SIG-M5 treated with dmso at 0.1 percent for 504 hours (cell line): ENCODE measurements at regions not wholly inside any gene's neighbourhood (a gene's known extent, or its start where the extent isn't known, plus 50 kb on each side); places are given as distances from the start of the nearest gene placed in this dataset.
"Not testable (repeated sequence)": the region's sequence is repeated elsewhere in the genome, so short reads cannot be mapped to it uniquely, and the experiment has no call there.

Experiments used
- DNase-seq: peaks from one replicate; lab custom pipeline; 2025; ENCODE audit not compliant: unreplicated experiment; lab: John Stamatoyannopoulos, UW

DNA sequence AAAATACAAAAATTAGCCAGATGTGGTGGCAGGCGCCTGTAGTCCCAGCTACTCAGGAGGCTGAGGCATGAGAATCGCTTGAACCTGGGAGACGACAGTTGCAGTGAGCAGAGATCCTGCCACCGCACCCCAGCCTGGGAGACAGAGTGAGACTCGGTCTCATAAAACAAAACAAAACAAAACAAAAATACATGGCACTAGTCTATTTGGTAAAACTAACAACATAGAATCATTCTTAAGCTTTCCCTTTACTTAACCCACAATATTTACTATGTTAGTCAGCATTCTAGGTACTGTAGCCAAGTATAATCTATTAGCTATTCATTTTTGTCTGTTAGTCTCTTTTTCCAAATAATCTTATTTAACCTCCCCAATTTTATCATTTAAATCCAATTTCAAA is 1482.8 kb downstream of the SLITRK5 start:
- no peak for DNase-seq

- DNase-seq = no peak
Measured at GRCh38 chr13:89163096-89163495, 1491.9 kb downstream of the SLITRK5 start.

DNA sequence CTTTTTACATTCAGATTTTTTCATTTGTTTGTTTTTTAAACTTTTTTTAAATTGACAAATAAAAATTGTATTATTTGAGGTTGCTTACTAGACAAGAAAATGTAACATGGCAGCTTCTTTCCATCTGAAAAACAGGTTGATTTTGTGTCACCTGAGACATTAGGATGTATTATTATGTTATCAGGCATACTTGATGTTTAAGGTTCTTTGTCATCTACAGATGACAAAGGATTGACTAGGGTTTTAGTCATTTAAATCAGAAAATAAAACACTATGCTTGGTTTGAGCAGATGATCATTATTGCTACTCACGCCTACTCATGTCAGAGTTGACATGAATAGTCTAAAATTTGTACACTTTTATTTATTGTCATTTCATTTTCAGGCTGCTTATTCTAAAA is 1494.5 kb downstream of the SLITRK5 start:
- DNase-seq = no peak

DNA sequence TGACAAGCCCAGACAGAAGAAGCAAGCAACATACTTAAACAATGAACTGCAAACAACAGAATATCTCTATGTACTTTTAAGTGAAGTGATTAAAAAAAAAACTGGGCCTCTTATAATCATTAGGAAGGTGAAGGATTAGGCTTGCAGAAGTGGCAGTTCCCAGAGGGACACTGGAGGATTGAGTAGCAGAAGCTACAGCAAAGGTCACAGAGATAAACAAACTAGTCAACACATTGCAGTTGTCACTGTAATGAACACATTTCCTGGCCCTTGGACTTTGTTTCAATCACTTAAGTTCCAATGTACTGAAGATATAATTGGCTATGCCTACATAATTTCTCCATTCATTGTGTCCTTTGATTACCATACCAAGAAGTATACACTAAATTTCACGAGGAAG is 1498.8 kb downstream of the SLITRK5 start:
- no peak for DNase-seq

DNA sequence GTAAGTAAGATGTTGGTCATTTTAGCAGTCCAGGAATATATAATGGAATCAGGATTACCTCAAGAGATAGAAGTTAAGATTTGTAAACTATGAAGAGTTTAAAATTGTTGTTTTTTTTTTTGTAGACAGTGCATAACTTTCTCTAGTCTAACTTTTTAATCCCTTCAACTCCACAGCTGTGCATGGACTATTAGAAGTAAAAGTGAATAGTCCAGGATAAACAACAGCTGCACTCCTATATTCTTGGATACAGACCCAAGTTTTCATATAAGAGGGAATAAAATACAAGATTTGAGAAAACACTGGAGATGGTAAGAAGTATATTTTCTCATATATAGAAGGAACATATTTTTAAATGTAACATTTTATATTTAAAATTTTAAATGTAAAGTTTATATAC is 1509.9 kb downstream of the SLITRK5 start:
- no peak for DNase-seq

- no peak for DNase-seq
Measured at GRCh38 chr13:89199138-89199537, 1528.0 kb downstream of the SLITRK5 start.

- no peak for DNase-seq
Measured at GRCh38 chr13:89204435-89204834, 1533.3 kb downstream of the SLITRK5 start.

- DNase-seq = peak; percentile 51
Measured at GRCh38 chr13:89205856-89206520, 1534.8 kb downstream of the SLITRK5 start.

GRCh38 chr13:89212186-89212585 is 1541.0 kb downstream of the SLITRK5 start:
- DNase-seq = no peak

DNA sequence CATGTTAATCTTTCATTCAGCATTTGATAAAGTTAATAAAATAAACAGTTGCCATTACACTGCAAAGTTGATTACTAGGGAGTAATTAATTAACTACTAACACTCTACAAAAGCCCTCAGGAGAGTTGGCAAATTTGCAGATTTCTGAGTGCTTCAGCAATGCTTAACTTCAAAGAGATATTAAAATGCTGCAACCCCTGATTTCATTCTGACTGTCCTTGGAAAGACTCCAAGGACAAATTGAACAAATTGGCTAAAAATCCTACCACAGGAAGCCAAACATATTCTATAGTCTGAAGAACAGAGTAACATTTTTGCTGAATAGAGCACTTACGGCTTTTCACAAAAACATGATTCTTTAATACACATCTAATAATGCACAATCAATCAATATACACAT is 1543.0 kb downstream of the SLITRK5 start:
- no peak for DNase-seq

- DNase-seq = not testable (repeated sequence)
Measured at GRCh38 chr13:89215319-89215718, 1544.1 kb downstream of the SLITRK5 start.

DNA sequence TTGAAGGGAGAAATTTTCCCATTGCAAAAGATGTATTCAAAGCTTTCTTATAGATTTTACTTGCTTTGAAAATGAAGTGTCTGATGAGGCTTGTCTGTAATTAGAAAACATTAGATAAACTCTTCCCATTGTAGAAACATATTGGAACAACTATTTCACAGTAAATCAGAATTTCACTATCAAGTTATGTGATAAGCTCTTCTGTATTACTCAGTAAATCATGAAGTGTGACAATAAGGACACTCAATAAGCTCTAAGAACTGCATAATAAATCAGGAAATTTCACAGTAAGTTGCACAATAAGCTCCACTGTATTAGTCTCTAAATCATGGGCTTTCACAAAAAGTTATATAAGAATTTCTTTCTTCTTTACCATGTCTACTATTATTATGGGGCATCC is 1546.6 kb downstream of the SLITRK5 start:
- no peak for DNase-seq

DNA sequence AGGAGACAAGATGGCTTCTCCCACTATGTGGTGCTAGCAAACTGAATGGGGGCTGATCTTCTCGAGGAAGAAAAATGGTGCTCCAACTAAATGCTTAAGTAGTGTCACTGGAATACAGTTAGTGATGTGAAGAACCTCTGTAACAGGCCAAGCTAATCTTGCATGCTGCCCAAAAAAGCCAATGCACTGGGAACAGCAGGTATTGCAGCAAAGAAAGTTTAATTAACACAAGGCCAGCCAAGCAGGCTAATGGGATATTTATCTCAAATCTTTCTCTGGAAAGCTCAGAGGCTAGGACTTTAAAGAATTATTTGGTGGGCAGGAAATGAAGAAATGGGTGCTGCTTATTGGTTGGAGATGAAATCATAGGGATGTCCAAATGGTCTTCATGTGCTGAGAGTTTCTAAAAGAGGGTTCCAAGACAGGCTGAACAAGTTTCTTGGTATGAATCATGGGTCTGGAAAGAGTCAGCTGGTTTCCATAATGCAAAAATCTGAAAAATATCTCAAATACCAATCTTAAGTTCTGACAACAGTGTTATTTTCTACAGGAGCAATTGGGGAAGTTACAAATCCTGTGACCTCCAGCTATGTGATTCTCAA is 1550.5 kb downstream of the SLITRK5 start:
- DNase-seq = no peak

- DNase-seq = no peak
Measured at GRCh38 chr13:89227356-89227755, 1556.2 kb downstream of the SLITRK5 start.

GRCh38 chr13:89238496-89238895 is 1567.3 kb downstream of the SLITRK5 start:
- no peak for DNase-seq

GRCh38 chr13:89239361-89240127 is 1568.4 kb downstream of the SLITRK5 start:
- peak; percentile 9 for DNase-seq

DNA sequence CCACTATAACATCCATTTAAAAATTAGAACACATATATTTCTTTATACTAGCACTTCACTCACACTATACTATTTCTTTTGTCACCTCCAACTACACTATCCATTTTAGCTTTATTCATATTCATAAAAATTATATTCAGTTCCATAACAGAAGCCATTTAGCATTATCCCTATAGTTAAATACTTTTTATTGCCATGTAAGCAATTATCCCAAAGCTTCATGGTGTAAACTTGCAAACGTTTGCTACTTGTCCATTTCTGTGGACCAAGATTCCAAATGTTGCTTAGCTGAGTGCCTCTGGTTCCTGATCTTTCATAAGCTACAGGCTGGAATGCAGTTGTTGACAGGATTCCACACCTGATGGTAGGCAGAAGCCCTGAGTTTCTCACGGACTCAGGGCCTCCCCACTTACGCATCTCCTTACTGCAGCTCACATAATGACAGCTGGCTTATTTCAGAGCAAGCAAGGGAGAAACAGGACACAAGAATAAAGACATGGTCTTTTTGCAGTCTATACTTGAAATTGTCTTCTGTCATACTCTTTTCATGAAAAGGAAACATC is 1584.8 kb downstream of the SLITRK5 start:
- no peak for DNase-seq

- no peak for DNase-seq
Measured at GRCh38 chr13:89267734-89268133, 1596.6 kb downstream of the SLITRK5 start.

DNA sequence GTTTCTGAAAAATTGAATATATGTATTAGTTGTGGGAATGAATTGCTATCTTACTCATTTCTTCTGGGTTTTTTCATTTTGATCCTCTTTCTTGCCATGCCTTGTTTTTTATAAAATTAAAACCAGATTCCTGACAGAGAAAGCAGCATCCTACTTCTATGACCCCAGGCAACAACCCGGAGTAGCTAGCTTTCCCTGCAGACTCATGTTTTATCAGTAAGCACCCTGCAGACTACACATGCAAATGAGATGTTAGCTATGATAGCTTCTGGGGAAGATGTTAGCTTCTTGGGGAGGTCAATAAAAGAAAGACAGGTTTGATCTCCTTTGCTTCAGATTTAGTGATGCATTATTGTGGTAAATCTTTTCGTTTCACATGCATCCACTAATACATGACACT is 1598.6 kb downstream of the SLITRK5 start:
- no peak for DNase-seq

GRCh38 chr13:89270736-89271135 is 1599.6 kb downstream of the SLITRK5 start:
- DNase-seq = no peak

DNA sequence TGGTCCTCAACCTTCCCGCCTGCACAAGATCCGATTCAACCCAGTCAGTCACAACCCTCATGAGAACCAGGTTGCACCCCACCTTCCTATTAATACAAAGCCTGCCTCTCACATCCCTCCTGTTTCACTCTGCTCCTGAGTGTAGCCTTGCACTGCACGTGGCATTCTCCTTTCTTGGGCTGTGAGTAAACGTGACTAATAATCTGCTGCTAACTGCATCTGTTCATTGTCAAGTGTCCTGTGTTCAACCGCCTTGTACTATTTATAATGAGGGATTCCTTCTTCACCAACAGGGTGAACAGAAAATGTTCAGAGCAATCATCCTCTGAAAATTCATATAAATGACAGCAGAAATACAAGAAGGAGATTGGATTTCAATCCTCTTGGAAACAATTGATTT is 1608.2 kb downstream of the SLITRK5 start:
- DNase-seq = no peak

- no peak for DNase-seq
Measured at GRCh38 chr13:89281331-89281730, 1610.2 kb downstream of the SLITRK5 start.
